NT2/D1 (cell line): ENCODE measurements at regions not wholly inside any gene's neighbourhood (a gene's known extent, or its start where the extent isn't known, plus 50 kb on each side); places are given as distances from the start of the nearest gene placed in this dataset.

ENCODE experiments used
- SUZ12 ChIP-seq: IDR thresholded peaks from 2 replicates; pipeline ENCODE4 v1.6.1; 2011; ENCODE audit not compliant: insufficient read length, insufficient read depth; ENCODE audit errors: extremely low read depth
- YY1 ChIP-seq: IDR thresholded peaks from 2 replicates; pipeline ENCODE4 v1.6.1; 2011; ENCODE audit not compliant: insufficient read length, insufficient read depth
- ZNF274 ChIP-seq: IDR thresholded peaks from 2 replicates; pipeline ENCODE4 v1.6.1; 2011; ENCODE audit warnings: mild to moderate bottlenecking, low read depth, low read length

DNA sequence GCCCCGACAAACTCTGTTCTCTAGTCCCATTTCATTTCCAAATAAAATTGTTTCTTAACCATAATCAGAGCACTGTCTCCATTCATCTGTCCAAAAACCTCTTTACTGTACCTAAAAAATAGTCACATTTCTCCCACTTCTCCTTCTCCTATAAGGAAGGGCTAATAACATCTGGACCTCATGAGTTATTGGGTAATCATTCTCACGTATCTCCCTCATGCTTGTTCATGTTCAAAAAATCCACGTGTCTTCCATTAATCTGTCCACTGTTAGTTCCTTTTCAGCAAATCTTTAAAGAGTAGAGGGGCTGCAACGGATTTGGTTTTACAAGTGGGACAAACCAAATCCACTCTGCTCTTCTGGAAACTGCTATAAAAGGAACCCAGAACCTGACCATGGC is 1418.8 kb downstream of the MRPL39 start:
- no peak for TF ChIP-seq SUZ12
- no peak for TF ChIP-seq ZNF274
- no peak for TF ChIP-seq YY1
